Right lung (tissue), 2 donors: ENCODE measurements at regions not wholly inside any gene's neighbourhood (a gene's known extent, or its start where the extent isn't known, plus 50 kb on each side); places are given as distances from the start of the nearest gene placed in this dataset.
"Not testable (repeated sequence)": the region's sequence is repeated elsewhere in the genome, so short reads cannot be mapped to it uniquely, and the experiment has no call there.

Experiments used
- DNase-seq, 2 donors: peaks; one replicate each; pipeline ENCODE4 v3.0.0-alpha.2; 2013

- not testable (repeated sequence) for DNase-seq
These were observed 612.1 kb upstream of the ADGRB3 start for GRCh38 chr6:68022968-68023367.

GRCh38 chr6:68013780-68014515 lies 621.1 kb upstream of the ADGRB3 start:
- DNase-seq: no peak

GRCh38 chr6:68012822-68013221 lies 622.3 kb upstream of the ADGRB3 start:
- no peak for DNase-seq

DNA sequence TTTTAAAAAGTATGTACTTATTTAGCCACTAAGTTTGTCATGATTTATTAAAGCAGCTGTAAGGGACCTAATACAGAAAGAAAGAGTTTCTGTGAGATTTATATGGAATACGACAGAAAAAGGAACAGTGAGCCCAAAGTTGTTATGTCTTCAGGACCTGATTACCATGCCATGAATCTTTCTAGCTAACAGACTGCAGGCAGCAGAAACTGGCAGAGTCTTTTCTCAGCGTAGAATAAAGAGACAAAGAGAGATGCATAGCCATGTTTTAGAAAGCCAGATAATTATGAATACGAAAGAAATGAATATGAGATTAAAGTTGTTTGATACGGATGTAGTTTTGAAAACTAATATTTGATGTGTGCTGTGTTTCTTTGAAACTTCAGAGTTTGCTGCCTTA lies 624.1 kb upstream of the ADGRB3 start:
- DNase-seq: no peak

- no peak for DNase-seq
These were observed 626.6 kb upstream of the ADGRB3 start for GRCh38 chr6:68008445-68008844.

DNA sequence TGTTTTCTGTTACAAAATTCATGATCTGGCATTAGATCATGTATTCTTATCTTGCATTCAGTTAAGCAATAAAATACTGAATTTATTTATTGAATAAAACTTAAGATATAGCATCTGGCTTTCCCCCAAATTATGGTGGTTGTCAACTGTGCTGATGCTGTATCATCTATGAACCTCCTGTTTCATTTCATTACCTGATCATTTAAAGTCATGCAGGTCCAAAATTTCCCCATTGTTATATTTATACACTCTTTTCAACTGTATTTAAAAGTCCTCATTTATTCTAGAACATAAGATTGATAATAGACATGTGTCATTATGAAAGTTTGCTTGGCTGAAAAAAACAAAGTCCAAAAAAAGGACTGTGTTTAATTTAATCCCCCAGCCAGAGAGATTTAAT lies 627.4 kb upstream of the ADGRB3 start:
- no peak for DNase-seq

GRCh38 chr6:67986694-67987232 lies 648.3 kb upstream of the ADGRB3 start:
- DNase-seq: no peak

GRCh38 chr6:67976486-67976885 lies 658.6 kb upstream of the ADGRB3 start:
- no peak for DNase-seq

DNA sequence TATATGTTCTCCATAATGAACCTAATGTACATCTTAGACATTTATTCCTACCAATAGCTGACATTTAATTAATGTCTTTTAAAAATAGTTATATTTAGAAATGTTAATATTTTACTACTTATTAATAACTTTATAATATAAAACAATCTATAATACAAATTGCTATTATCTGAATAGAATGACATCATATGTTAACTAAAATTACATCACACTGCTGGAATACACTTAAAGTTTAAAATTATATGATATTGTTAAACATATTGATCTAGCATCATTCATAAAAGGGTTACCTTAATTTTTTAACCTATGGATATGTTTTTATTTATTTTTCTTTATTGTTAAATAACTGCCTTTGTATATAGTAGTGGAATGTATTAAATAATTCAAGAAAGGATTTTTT lies 660.2 kb upstream of the ADGRB3 start:
- DNase-seq: no peak

- DNase-seq: no peak
These were observed 663.3 kb upstream of the ADGRB3 start for GRCh38 chr6:67971812-67972211.

- DNase-seq: no peak
These were observed 668.3 kb upstream of the ADGRB3 start for GRCh38 chr6:67966830-67967229.

DNA sequence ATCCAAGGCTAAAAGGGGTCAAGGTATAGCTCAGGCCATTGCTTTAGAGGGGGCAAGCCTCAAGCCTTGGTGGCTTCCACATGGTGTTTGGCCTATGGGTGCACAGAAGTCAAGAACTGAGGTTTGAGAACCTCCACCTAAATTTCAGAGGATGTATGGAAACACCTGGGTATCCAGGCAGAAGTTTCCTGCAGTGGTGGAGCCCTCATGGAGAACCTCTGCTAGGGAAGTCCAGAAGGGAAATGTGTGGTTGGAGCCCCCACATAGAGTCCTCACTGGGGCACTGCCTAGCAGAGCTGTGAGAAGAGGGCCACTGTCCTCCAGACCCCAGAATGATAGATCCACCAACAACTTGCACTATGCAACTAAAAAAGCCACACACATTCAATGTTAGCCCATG lies 678.7 kb upstream of the ADGRB3 start:
- no peak for DNase-seq

DNA sequence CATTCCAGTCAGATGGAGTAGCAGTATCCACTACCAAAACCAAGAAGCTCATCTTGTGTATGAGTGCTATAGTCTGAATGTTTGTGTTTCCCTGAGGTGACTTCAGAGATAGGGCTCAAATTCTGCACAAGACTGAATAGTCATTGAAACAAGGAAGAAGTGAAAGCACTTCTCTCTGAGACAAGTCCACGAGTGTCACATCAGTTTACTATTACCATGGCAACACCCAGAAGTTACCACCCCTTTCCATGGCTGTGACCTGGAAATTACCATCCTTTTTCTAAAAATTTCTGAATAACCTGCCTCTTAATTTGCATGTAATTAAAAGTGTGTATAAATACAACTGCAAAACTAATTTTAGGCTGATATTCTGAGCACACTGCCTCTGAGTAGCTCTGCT lies 682.1 kb upstream of the ADGRB3 start:
- DNase-seq: no peak

DNA sequence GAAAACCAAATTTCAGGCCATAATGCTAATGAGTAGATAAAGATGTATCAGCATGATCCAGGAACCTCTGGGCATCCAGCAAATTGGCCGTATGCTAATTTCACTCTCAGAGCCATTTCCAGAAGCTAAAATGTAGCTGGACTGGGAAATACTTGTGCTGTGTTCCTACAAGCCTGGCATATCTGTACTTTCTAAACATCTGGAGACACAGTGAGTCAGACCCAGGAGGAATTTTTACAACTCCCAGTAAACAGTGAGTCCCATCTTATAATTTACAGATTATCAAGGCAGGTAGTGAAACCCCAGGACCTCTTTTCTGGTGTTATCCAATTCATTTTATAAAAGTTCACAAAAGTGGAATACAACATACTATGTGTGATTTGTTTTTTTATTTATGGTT lies 683.0 kb upstream of the ADGRB3 start:
- DNase-seq: no peak

DNA sequence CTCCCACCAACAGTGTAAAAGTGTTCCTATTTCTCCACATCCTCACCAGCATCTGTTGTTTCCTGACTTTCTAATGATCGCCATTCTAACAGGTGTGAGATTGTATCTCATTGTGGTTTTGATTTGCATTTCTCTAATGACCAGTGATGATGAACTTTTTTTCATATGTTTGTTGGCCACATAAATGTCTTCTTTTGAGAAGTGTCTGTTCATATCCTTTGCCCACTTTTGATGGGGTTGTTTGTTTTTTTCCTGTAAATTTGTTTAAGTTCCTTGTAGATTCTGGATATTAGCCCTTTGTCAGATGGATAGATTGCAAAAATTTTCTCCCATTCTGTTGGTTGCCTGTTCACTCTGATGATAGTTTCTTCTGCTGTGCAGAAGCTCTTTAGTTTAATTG lies 687.3 kb upstream of the ADGRB3 start:
- DNase-seq: not testable (repeated sequence)

DNA sequence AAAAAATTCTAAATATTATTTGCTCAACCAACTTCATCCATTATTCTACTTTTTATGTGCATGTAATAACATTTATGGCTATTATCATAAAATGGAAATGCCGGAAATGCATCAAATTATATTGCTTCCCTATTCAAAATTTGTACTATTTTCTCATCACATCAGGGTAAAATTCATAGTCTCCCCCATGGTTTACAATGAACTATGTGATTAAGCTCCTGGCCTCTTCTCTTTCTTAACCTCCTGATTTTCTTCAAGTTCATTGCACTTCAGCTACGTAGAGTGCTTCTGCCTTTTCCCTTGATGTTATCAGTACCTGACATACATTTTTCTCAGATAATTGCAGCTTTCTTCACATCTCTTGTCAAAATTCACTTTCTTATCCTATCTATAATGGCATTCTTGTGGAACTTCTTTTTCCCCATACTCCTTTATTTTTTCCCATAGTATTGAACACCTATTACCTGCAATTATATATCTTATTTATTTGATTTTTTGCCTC lies 699.1 kb upstream of the ADGRB3 start:
- DNase-seq: no peak

- no peak for DNase-seq
These were observed 701.8 kb upstream of the ADGRB3 start for GRCh38 chr6:67933278-67933677.

DNA sequence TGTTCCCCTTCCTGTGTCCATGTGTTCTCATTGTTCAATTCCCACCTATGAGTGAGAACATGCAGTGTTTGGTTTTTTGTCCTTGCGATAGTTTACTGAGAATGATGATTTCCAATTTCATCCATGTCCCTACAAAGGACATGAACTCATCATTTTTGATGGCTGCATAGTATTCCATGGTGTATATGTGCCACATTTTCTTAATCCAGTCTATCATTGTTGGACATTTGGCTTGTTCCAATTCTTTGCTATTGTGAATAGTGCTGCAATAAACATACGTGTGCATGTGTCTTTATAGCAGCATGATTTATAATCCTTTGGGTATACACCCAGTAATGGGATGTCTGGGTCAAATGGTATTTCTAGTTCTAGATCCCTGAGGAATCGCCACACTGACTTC lies 712.5 kb upstream of the ADGRB3 start:
- not testable (repeated sequence) for DNase-seq

DNA sequence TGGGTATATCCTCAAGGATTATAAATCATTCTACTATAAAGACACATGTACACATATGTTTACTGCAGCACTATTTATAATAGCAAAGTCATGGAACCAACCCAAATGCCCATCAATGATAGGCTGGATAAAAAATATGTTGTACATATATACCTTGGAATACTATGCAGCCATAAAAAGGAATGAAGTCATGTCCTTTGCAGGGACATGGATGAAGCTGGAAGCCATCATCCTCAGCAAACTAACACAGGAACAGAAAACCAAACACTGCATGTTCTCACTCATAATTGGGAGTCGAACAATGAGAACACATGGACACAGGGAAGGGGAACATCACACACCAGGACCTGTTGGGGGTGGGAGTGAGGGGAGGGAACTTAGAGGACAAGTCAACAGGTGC lies 715.0 kb upstream of the ADGRB3 start:
- not testable (repeated sequence) for DNase-seq

GRCh38 chr6:67916399-67916798 lies 718.7 kb upstream of the ADGRB3 start:
- no peak for DNase-seq

DNA sequence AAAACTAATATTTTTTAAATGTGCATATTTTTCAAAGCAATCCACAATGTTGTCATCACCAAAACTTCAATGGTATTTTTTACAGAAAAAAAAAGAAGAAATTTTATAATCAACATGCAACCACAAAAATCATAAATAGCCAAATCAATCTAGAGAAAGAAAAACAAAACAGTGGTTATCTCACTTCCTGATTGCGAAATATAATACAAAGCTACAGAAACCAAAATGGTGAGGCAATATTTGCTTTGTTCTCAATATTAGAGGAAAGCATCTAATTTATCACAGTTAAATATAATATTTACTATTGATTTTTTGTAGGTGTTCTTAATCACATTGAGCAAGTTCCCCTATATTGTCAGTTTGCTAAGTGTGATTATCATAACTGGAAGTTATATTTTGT lies 720.7 kb upstream of the ADGRB3 start:
- DNase-seq: no peak

- no peak for DNase-seq
These were observed 725.7 kb upstream of the ADGRB3 start for GRCh38 chr6:67909354-67909753.

DNA sequence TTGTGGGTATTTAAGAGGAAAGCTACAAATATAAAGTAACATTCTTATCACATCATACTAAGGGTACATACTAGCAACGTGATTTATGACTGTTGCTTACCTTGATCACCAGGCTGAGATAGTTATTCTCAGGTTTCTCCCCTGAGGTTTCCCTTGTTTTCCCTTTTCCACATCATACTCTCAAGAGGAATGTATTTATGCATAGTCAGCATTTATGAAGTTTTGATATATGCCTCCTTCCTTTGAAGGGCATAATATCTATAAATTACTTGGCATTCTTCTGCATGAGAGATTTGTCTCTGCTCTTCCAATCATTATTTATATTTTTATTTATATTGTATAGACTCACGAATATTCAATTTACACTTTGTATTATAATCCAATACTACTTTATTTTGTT lies 726.7 kb upstream of the ADGRB3 start:
- no peak for DNase-seq

GRCh38 chr6:67904735-67905134 lies 730.3 kb upstream of the ADGRB3 start:
- DNase-seq: not testable (repeated sequence)
